Neural cell (in vitro differentiated cells): ENCODE measurements at regions not wholly inside any gene's neighbourhood (a gene's known extent, or its start where the extent isn't known, plus 50 kb on each side); places are given as distances from the start of the nearest gene placed in this dataset.

Experiments
- H2AFZ ChIP-seq: fragments of 200-600, 300-800 bp; sonication (generic), shearing (Covaris generic); 2 replicates; pipeline ENCODE4 v1.6.0; 2014; ENCODE audit warnings: low read depth, mild to moderate bottlenecking, antibody characterized with exemption, low read length, moderate library complexity
- H3F3A ChIP-seq: fragments of 200-600 bp; shearing (Covaris generic); 2 replicates; pipeline ENCODE4 v1.6.1; 2016; ENCODE audit warnings: mild to moderate bottlenecking, moderate library complexity, mixed read lengths, antibody characterized with exemption, low read length; ENCODE audit not compliant: insufficient read depth, poor library complexity, severe bottlenecking
- H3K27ac ChIP-seq: fragments of 200-600, 300-800 bp; sonication (generic), shearing (Covaris generic); 2 replicates; pipeline ENCODE4 v1.5.1; 2014; ENCODE audit warnings: mild to moderate bottlenecking, low read length, moderate library complexity
- H3K27me3 ChIP-seq: fragments of 300-800, 200-600 bp; sonication (generic), shearing (Covaris generic); 2 replicates; pipeline ENCODE4 v1.6.0; 2014; ENCODE audit warnings: mild to moderate bottlenecking, low read depth, low read length, moderate library complexity; ENCODE audit not compliant: insufficient read depth
- H3K36me3 ChIP-seq: fragments of 300-800, 200-600 bp; sonication (generic), shearing (Covaris generic); 2 replicates; pipeline ENCODE4 v1.5.1; 2014; ENCODE audit warnings: mild to moderate bottlenecking, antibody characterized with exemption, low read length, moderate library complexity; ENCODE audit not compliant: insufficient read depth
- H3K4me2 ChIP-seq: fragments of 300-800, 200-600 bp; sonication (generic), shearing (Covaris generic); 2 replicates; pipeline ENCODE4 v1.6.0; 2014; ENCODE audit warnings: mild to moderate bottlenecking, low read length
- H3K4me3 ChIP-seq: fragments of 300-800, 200-600 bp; sonication (generic), shearing (Covaris generic); 2 replicates; pipeline ENCODE4 v1.5.1; 2014; ENCODE audit warnings: mild to moderate bottlenecking, low read length, moderate library complexity
- H3K79me2 ChIP-seq: fragments of 200-600 bp; shearing (Covaris generic); replicated peaks from 2 replicates; pipeline ENCODE4 v1.6.0; 2014; ENCODE audit warnings: mild to moderate bottlenecking, low read length, moderate library complexity; ENCODE audit not compliant: insufficient read depth
- H3K9ac ChIP-seq: fragments of 300-800, 200-600 bp; sonication (generic), shearing (Covaris generic); 2 replicates; pipeline ENCODE4 v1.6.1; 2016; ENCODE audit warnings: mild to moderate bottlenecking, low read length, mixed read lengths
- H3K9me2 ChIP-seq: fragments of 200-600 bp; shearing (Covaris generic); 2 replicates; pipeline ENCODE4 v1.6.1; 2016; ENCODE audit warnings: mild to moderate bottlenecking, low read length, mixed read lengths; ENCODE audit not compliant: insufficient read depth
- H3K9me3 ChIP-seq: fragments of 200-600, 300-800 bp; sonication (generic), shearing (Covaris generic); 2 replicates; pipeline ENCODE4 v1.6.1; 2016; ENCODE audit warnings: mild to moderate bottlenecking, mixed run types, low read length, moderate library complexity, mixed read lengths
- H4K20me1 ChIP-seq: fragments of 200-600 bp; shearing (Covaris generic); 2 replicates; pipeline ENCODE4 v1.6.1; 2016; ENCODE audit warnings: mild to moderate bottlenecking, mixed run types; ENCODE audit not compliant: insufficient read depth
- CTCF ChIP-seq: fragments of 450-650 bp; IDR thresholded peaks from 2 replicates; pipeline ENCODE4 v1.5.1; 2014; ENCODE audit warnings: antibody characterized with exemption, mild to moderate bottlenecking, moderate library complexity; ENCODE audit not compliant: poor library complexity, severe bottlenecking
- EP300 ChIP-seq: fragments of 450-650 bp; conservative IDR thresholded peaks from 2 replicates; pipeline ENCODE4 v1.6.1; 2014; ENCODE audit warnings: antibody characterized with exemption, mild to moderate bottlenecking, moderate library complexity; ENCODE audit not compliant: poor library complexity, severe bottlenecking
- EZH2 ChIP-seq: fragments of 200-600, 300-800 bp; shearing (Covaris generic), sonication (generic); IDR thresholded peaks from 2 replicates; pipeline ENCODE4 v1.6.1; 2014; ENCODE audit warnings: antibody characterized with exemption, low read length, borderline replicate concordance, mild to moderate bottlenecking; ENCODE audit not compliant: insufficient read depth, poor library complexity, severe bottlenecking
- MXI1 ChIP-seq: fragments of 450-650 bp; conservative IDR thresholded peaks from 2 replicates; pipeline ENCODE4 v1.6.1; 2014; ENCODE audit warnings: antibody characterized with exemption, mild to moderate bottlenecking; ENCODE audit not compliant: poor library complexity, severe bottlenecking
- POLR2AphosphoS5 ChIP-seq: IDR thresholded peaks from 2 replicates; pipeline ENCODE4 v1.6.1; 2012
- RAD21 ChIP-seq: fragments of 450-650 bp; conservative IDR thresholded peaks from 2 replicates; pipeline ENCODE4 v1.6.1; 2014; ENCODE audit warnings: antibody characterized with exemption, mild to moderate bottlenecking, moderate library complexity
- REST ChIP-seq: IDR thresholded peaks from 2 replicates; pipeline ENCODE4 v1.6.1; 2012; ENCODE audit warnings: borderline replicate concordance
- SMC3 ChIP-seq: fragments of 450-650 bp; conservative IDR thresholded peaks from 2 replicates; pipeline ENCODE4 v1.6.1; 2014; ENCODE audit warnings: antibody characterized with exemption, mild to moderate bottlenecking, moderate library complexity; ENCODE audit not compliant: poor library complexity
- TAF1 ChIP-seq: IDR thresholded peaks from 2 replicates; pipeline ENCODE4 v1.6.1; 2012; ENCODE audit warnings: low read depth

- Histone ChIP-seq H3K79me2 (no peaks in the 10 kb centered on the region), H3K9me3 (no peaks in the 10 kb centered on the region), H3K9ac (no peak overlapping the region), H3K4me3 (no peak overlapping the region), H3K27me3 (no peaks in the 10 kb centered on the region), H3F3A (no peaks in the 10 kb centered on the region), H3K9me2 (no peaks in the 10 kb centered on the region), H3K4me2 (no peak overlapping the region), H4K20me1 (no peaks in the 10 kb centered on the region), H3K27ac (no peak overlapping the region), H3K36me3 (no peaks in the 10 kb centered on the region), H2AFZ (no peak overlapping the region)
- TF ChIP-seq CTCF (no peak), RAD21 (no peak), MXI1 (no peak), EP300 (no peak), POLR2AphosphoS5 (no peak), EZH2 (no peak), TAF1 (no peak)
Measured at GRCh38 chr2:151007365-151007764, 254.3 kb downstream of the RBM43 start.

- Histone ChIP-seq H3K27ac (no peak overlapping the region), H3F3A (no peaks in the 10 kb centered on the region), H3K9me2 (no peaks in the 10 kb centered on the region), H3K27me3 (no peaks in the 10 kb centered on the region), H3K79me2 (no peaks in the 10 kb centered on the region), H3K9me3 (no peaks in the 10 kb centered on the region), H4K20me1 (no peaks in the 10 kb centered on the region), H3K36me3 (no peaks in the 10 kb centered on the region), H2AFZ (no peak overlapping the region), H3K9ac (no peak overlapping the region), H3K4me2 (no peak overlapping the region), H3K4me3 (no peak overlapping the region)
- TF ChIP-seq REST (no peak), CTCF (no peak), RAD21 (no peak), MXI1 (no peak), EP300 (no peak), TAF1 (no peak), POLR2AphosphoS5 (no peak), SMC3 (no peak), EZH2 (no peak)
Measured at GRCh38 chr2:151002959-151003600, 258.6 kb downstream of the RBM43 start.
